H1 (cell line): ENCODE measurements at regions not wholly inside any gene's neighbourhood (a gene's known extent, or its start where the extent isn't known, plus 50 kb on each side); places are given as distances from the start of the nearest gene placed in this dataset.

Source experiments
- CHD2 ChIP-seq: IDR thresholded peaks from 2 replicates; pipeline ENCODE4 v1.6.1; 2012; ENCODE audit warnings: low read length, improper control_type of control experiment
- TAF1 ChIP-seq: IDR thresholded peaks from 2 replicates; pipeline ENCODE4 v1.6.1; 2011; ENCODE audit warnings: mild to moderate bottlenecking, low read depth, low read length
- TF ChIP-seq, protein P1 (sequence below), 3 experiments: IDR thresholded peaks; 1 replicate in 2 of 3; 2 replicates in 1 of 3; pipeline versions ENCODE4 v1.5.1 to v1.6.1; 2011; ENCODE audit warnings: low read length in 3 of 3, mild to moderate bottlenecking in 3 of 3, inconsistent platforms in 2 of 3, low read depth in 1 of 3, moderate library complexity in 1 of 3; ENCODE audit not compliant: insufficient read depth in 1 of 3; ENCODE audit errors: control extremely low read depth in 1 of 3

DNA sequence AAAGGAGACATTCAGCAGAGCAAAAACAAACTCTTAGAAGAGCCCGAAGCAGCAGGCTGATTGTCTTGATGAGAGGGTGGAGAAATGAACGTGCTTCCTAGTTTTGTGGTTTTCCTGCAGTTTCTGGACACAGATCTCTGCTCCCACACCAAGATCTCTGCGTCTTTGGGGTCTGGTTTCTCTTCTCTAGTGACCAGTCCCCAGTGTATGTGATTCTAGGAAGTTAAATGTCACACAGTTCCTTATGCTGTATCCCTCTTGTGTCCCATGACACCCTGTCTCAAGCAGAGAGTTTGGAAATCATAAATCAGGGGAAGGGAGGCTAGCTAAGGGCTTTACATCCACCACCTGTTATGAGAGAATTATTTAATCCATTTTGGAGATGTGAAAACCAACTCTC is 55.4 kb upstream of the KLF14 start:
- TF ChIP-seq TAF1 (no peak), CHD2 (no peak)
- TF ChIP-seq, protein P1, sequence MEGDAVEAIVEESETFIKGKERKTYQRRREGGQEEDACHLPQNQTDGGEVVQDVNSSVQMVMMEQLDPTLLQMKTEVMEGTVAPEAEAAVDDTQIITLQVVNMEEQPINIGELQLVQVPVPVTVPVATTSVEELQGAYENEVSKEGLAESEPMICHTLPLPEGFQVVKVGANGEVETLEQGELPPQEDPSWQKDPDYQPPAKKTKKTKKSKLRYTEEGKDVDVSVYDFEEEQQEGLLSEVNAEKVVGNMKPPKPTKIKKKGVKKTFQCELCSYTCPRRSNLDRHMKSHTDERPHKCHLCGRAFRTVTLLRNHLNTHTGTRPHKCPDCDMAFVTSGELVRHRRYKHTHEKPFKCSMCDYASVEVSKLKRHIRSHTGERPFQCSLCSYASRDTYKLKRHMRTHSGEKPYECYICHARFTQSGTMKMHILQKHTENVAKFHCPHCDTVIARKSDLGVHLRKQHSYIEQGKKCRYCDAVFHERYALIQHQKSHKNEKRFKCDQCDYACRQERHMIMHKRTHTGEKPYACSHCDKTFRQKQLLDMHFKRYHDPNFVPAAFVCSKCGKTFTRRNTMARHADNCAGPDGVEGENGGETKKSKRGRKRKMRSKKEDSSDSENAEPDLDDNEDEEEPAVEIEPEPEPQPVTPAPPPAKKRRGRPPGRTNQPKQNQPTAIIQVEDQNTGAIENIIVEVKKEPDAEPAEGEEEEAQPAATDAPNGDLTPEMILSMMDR (IDR thresholded peaks at IDR 0.05; ENCODE audit: control extremely low read depth in 1 of 3, insufficient read depth in 1 of 3, low read depth in 1 of 3, low read length in 3 of 3) = no peak
